Stimulated activated naive CD8-positive, alpha-beta T cell treated with anti-CD3 and anti-CD28 coated beads, Interleukin-15, Interleukin-2, amounts not matched to agents 100 ng/mL and 50 ng/mL, for 24 hours (primary cell): ENCODE measurements at regions not wholly inside any gene's neighbourhood (a gene's known extent, or its start where the extent isn't known, plus 50 kb on each side); places are given as distances from the start of the nearest gene placed in this dataset.

Experiments
- H3K27ac Mint-ChIP-seq: one replicate; pipeline ENCODE4 v1.8.0; 2021; ENCODE audit warnings: mild to moderate bottlenecking, mixed read lengths
- H3K27me3 Mint-ChIP-seq: one replicate; pipeline ENCODE4 v1.8.0; 2021; ENCODE audit warnings: mixed read lengths
- H3K36me3 Mint-ChIP-seq: one replicate; pipeline ENCODE4 v1.8.0; 2021; ENCODE audit warnings: low read depth, mixed read lengths
- H3K4me1 Mint-ChIP-seq: one replicate; pipeline ENCODE4 v1.8.0; 2021; ENCODE audit warnings: low read depth, mixed read lengths
- H3K4me3 Mint-ChIP-seq: one replicate; pipeline ENCODE4 v1.8.0; 2021; ENCODE audit warnings: mild to moderate bottlenecking, mixed read lengths
- H3K9me3 Mint-ChIP-seq: one replicate; pipeline ENCODE4 v1.8.0; 2021; ENCODE audit warnings: mixed read lengths

DNA sequence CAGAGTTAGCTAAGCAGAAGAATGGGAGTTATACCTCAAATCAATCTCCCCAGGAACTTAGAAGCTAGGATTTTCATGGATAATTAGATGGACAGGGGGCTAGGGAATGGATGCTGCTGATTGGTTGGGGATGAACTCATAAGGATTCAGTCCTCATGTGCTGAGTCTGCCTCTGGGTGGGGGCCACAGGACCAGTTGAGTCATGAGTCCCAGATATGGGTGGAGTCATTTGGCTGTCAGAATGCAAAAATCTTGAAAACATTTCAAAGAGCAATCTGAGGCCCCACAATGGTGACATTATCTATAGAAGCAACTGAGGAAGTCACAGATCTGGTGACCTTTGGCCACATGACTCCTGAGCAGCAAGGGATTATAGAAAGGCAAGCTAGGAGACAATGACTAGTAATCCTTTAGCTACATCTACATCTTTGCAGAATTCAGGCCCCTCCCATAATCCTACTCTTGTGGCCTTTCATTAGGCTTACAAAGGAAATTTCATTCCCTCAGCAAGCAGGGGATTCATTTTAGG, 82.6 kb upstream of the CCL2 start:
- Mint-ChIP-seq H3K27ac (no peak overlapping the region), H3K27me3 (peaks cover 6% of the 10 kb centered on the region)

DNA sequence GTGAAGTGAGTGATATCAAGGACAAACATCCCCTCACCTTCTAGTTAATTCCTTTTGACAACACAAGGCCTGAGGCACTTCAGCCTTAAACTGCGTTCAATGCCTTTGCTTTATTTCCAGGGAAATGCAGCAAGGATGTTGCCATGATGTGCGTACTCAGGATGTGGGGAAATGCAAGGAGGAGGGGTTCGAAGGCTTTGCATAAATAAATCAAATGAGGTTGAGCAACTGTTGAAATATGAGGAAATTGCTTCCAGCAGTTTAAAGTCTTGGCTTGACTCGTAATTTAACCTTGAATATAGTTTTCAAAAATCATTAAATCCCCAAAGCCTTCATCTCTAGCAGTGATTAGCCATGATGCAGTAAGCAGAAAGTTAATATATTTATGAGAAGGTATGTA, 81.8 kb upstream of the CCL2 start:
- H3K27ac Mint-ChIP-seq: no peak overlapping the region
- H3K27me3 Mint-ChIP-seq: peaks cover 6% of the 10 kb centered on the region
- no peaks in the 10 kb centered on the region for H3K9me3 Mint-ChIP-seq
- no peak overlapping the region for H3K4me3 Mint-ChIP-seq
- H3K4me1 Mint-ChIP-seq: no peaks in the 10 kb centered on the region
- H3K36me3 Mint-ChIP-seq: no peaks in the 10 kb centered on the region

More for the DNA sequence above, 82.6 kb upstream of the CCL2 start:
- Mint-ChIP-seq H3K9me3 (no peaks in the 10 kb centered on the region), H3K4me1 (no peaks in the 10 kb centered on the region), H3K36me3 (no peaks in the 10 kb centered on the region), H3K4me3 (no peak overlapping the region)

DNA sequence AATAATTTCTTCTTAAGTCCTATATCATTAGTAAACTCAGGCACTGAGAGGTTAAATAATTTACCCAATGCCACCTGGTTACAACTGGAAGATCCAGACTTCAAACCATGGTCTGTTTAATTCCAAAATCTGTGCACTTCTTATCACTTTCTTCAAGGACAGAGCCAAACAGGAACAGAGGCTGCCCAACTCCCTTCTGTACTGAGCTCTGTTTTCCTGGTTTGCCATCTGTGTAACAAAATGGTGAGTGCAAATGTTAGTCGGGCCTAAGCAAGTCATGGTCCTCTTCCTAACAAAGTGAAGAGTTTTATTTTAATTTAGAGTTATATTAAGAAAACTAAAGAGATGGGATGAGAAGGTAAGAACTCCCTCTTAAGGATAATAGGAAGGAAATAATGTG, 80.6 kb upstream of the CCL2 start:
- Mint-ChIP-seq H3K27ac (no peak overlapping the region), H3K4me3 (no peak overlapping the region), H3K4me1 (no peaks in the 10 kb centered on the region), H3K9me3 (no peaks in the 10 kb centered on the region), H3K27me3 (peaks cover 6% of the 10 kb centered on the region), H3K36me3 (no peaks in the 10 kb centered on the region)

GRCh38 chr17:34176440-34176839, 78.6 kb upstream of the CCL2 start:
- Mint-ChIP-seq H3K4me1 (no peaks in the 10 kb centered on the region), H3K36me3 (no peaks in the 10 kb centered on the region), H3K4me3 (no peak overlapping the region), H3K27me3 (peaks cover 15% of the 10 kb centered on the region), H3K9me3 (no peaks in the 10 kb centered on the region), H3K27ac (no peak overlapping the region)

DNA sequence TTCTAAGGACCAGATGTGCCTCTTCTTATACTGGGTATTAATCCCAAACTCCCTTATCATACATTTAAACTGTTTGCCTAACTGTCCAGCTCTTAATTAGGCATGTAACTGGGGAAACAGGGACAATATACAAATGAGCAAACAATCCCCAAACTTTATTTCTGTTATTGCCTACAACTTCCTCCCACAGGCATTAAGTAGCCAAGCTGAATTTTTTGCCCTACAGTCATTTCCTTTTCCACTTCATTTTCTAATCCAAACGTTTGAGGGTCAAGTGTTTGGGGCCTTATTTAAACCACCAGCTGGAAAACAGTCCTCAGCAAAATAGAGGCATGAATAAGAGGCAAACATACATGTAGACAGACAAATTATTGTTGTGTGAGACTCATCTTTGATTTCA, 77.4 kb upstream of the CCL2 start:
- no peaks in the 10 kb centered on the region for H3K4me1 Mint-ChIP-seq
- peaks cover 8% of the 10 kb centered on the region for H3K27me3 Mint-ChIP-seq
- H3K4me3 Mint-ChIP-seq: no peak overlapping the region

DNA sequence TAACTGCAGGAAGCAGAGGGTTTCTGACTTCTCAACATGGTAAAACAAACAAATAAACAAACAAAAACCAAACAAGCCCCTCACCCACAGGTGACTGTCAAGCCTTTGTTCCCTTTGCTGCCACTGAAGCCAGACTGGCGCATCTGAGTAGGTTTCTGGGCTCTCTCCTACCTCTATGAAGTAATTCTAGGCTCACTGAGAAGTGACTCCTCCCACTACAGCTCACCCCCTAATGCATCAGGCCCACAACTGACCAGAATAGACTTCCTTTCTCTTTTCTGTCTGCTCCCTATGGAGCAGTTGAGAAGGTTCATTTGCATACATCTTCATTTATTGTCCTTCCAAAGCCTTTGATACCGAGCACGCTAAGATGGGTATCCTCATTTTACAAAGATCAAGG, 77.0 kb upstream of the CCL2 start:
- peaks cover 8% of the 10 kb centered on the region for H3K27me3 Mint-ChIP-seq
- no peaks in the 10 kb centered on the region for H3K36me3 Mint-ChIP-seq
- no peak overlapping the region for H3K4me3 Mint-ChIP-seq
- no peaks in the 10 kb centered on the region for H3K9me3 Mint-ChIP-seq
- no peaks in the 10 kb centered on the region for H3K4me1 Mint-ChIP-seq
- no peak overlapping the region for H3K27ac Mint-ChIP-seq

More for the DNA sequence above, 77.4 kb upstream of the CCL2 start:
- no peaks in the 10 kb centered on the region for H3K9me3 Mint-ChIP-seq
- no peak overlapping the region for H3K27ac Mint-ChIP-seq
- no peaks in the 10 kb centered on the region for H3K36me3 Mint-ChIP-seq

GRCh38 chr17:34182036-34182803, 72.9 kb upstream of the CCL2 start:
- H3K4me3 Mint-ChIP-seq: no peak overlapping the region
- no peaks in the 10 kb centered on the region for H3K9me3 Mint-ChIP-seq
- peaks cover 19% of the 10 kb centered on the region for H3K27me3 Mint-ChIP-seq
- H3K36me3 Mint-ChIP-seq: no peaks in the 10 kb centered on the region
- H3K4me1 Mint-ChIP-seq: no peaks in the 10 kb centered on the region
- no peak overlapping the region for H3K27ac Mint-ChIP-seq

GRCh38 chr17:34195987-34196386, 59.1 kb upstream of the CCL2 start:
- H3K36me3 Mint-ChIP-seq: no peaks in the 10 kb centered on the region
- H3K27me3 Mint-ChIP-seq: peaks cover 46% of the 10 kb centered on the region
- H3K9me3 Mint-ChIP-seq: no peaks in the 10 kb centered on the region
- peaks cover 6% of the 10 kb centered on the region for H3K4me1 Mint-ChIP-seq
- H3K27ac Mint-ChIP-seq: no peak overlapping the region
- no peak overlapping the region for H3K4me3 Mint-ChIP-seq

- no peaks in the 10 kb centered on the region for H3K36me3 Mint-ChIP-seq
- no peak overlapping the region for H3K4me3 Mint-ChIP-seq
- peaks cover 12% of the 10 kb centered on the region for H3K4me1 Mint-ChIP-seq
- no peak overlapping the region for H3K27ac Mint-ChIP-seq
- no peaks in the 10 kb centered on the region for H3K9me3 Mint-ChIP-seq
- peaks cover 47% of the 10 kb centered on the region for H3K27me3 Mint-ChIP-seq
These were observed 56.6 kb upstream of the CCL2 start for GRCh38 chr17:34198519-34198918.

DNA sequence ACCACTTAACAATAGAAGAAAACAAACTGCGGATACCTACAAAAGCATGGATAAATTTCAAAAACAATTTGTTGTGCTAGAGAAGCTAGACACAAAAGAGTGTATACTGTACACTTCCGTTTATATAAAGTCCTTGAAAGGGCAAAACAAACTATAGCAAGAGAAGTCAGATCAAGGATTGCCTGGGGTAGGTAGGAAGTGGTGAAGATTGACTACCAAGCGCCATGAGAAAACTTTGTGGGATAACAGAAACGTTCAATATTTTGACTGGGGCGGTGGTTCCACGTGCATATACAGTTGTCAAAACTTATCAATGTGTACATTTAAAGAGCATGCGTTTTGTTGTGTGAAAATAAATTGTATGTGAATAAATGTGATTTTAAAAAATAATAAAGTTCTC, 55.6 kb upstream of the CCL2 start:
- no peak overlapping the region for H3K4me3 Mint-ChIP-seq
- H3K4me1 Mint-ChIP-seq: peaks cover 12% of the 10 kb centered on the region
- H3K36me3 Mint-ChIP-seq: no peaks in the 10 kb centered on the region
- no peaks in the 10 kb centered on the region for H3K9me3 Mint-ChIP-seq
- H3K27ac Mint-ChIP-seq: no peak overlapping the region
- peaks cover 48% of the 10 kb centered on the region for H3K27me3 Mint-ChIP-seq

GRCh38 chr17:34199932-34200534, 55.1 kb upstream of the CCL2 start:
- Mint-ChIP-seq H3K9me3 (no peaks in the 10 kb centered on the region), H3K27ac (no peak overlapping the region), H3K36me3 (no peaks in the 10 kb centered on the region), H3K27me3 (peaks cover 48% of the 10 kb centered on the region), H3K4me3 (no peak overlapping the region), H3K4me1 (peaks cover 12% of the 10 kb centered on the region)

- no peaks in the 10 kb centered on the region for H3K9me3 Mint-ChIP-seq
- peaks cover 49% of the 10 kb centered on the region for H3K27me3 Mint-ChIP-seq
- no peak overlapping the region for H3K4me3 Mint-ChIP-seq
- H3K36me3 Mint-ChIP-seq: no peaks in the 10 kb centered on the region
- peaks cover 12% of the 10 kb centered on the region for H3K4me1 Mint-ChIP-seq
- H3K27ac Mint-ChIP-seq: peak overlapping the region; percentile 10
These were observed 53.9 kb upstream of the CCL2 start for GRCh38 chr17:34201225-34201624.

DNA sequence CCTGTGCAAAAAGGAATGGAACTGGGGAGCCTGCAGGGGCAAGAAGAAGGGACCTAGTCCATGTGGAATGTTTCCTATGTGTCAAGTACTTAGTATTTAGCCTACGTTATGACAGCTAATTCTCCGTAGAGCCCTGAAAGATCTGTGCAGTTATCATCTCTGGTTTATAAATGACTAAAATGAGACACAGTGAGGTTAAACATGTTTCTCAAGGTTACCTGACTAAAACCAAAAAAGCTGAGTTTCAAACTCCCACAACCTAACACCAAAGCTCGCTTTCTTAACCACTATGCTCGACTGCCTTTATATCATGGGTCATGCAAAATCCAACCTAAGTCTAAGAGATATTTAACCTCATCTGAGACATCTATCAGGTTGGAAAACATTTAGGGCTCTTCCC, 53.3 kb upstream of the CCL2 start:
- Mint-ChIP-seq H3K4me3 (no peak overlapping the region), H3K36me3 (no peaks in the 10 kb centered on the region), H3K9me3 (no peaks in the 10 kb centered on the region), H3K4me1 (peaks cover 12% of the 10 kb centered on the region), H3K27ac (no peak overlapping the region), H3K27me3 (peaks cover 44% of the 10 kb centered on the region)

DNA sequence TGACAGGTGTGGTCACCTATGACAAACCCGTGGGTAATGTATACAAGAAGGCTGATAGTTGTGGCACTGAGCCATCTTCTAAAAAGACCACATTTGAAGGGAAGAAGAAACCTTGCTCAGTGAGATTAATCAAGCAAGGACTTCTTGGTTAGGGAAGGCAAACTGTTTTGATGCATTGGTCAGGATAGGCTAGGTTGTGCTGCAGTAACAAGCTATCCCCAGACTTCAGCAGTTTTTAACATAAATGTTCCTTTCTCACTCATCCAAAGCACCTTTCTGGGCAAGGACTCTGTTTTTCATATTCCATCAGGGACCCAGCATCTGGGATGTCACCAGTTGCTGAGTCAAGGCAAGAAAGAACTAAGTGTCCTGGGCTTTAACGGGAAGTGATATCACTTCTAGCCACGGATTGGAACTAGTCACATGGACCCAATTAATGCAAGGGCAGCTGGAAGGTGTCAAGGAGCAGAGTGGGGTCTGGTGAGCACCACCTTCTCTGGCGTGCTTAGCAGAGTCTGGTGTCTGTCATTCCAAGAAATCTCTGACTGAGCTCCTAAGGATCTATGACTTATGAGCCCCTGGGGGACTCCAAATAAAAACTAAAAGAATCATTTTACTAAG, 52.0 kb upstream of the CCL2 start:
- H3K27ac Mint-ChIP-seq: no peak overlapping the region
- no peaks in the 10 kb centered on the region for H3K36me3 Mint-ChIP-seq
- H3K4me3 Mint-ChIP-seq: no peak overlapping the region
- no peaks in the 10 kb centered on the region for H3K9me3 Mint-ChIP-seq
- peaks cover 12% of the 10 kb centered on the region for H3K4me1 Mint-ChIP-seq
- H3K27me3 Mint-ChIP-seq: peaks cover 37% of the 10 kb centered on the region

- Mint-ChIP-seq H3K4me3 (no peak overlapping the region), H3K27ac (no peak overlapping the region), H3K9me3 (no peaks in the 10 kb centered on the region), H3K36me3 (no peaks in the 10 kb centered on the region), H3K27me3 (peaks cover 25% of the 10 kb centered on the region), H3K4me1 (peaks cover 12% of the 10 kb centered on the region)
These were observed 50.7 kb upstream of the CCL2 start for GRCh38 chr17:34204402-34204801.
